ENCODE measurements at regions not wholly inside any gene's neighbourhood (a gene's known extent, or its start where the extent isn't known, plus 50 kb on each side); places are given as distances from the start of the nearest gene placed in this dataset.

GRCh38 chr13:106734198-106734597 lies 166.3 kb upstream of the ARGLU1 start:
- TF ChIP-seq EZH2 (IDR thresholded peaks at IDR 0.05; ENCODE audit: low read length, unreplicated experiment), result no peak
- no peak for TF ChIP-seq CTCF (conservative IDR thresholded peaks at IDR 0.05; ENCODE audit: low read depth, low read length)
- no peak for TF ChIP-seq EZH2phosphoT487 (IDR thresholded peaks at IDR 0.05; ENCODE audit: borderline replicate concordance, low read length)
- DNase-seq (no peak), ATAC-seq (no peak)
- H2AFZ ChIP-seq (ENCODE audit: low read length), result no peak overlapping the region
- no peaks in the 10 kb centered on the region for H3K4me1 ChIP-seq (ENCODE audit: insufficient read depth, low read length)
- H4K20me1 ChIP-seq (ENCODE audit: low read length), result no peaks in the 10 kb centered on the region
- ChIA-PET POLR2A (ENCODE audit: unreplicated experiment) (no interaction called here), CTCF (no interaction called here)
- intact Hi-C loops (cut with micrococcal nuclease), result no loop called here
- H3K9me3 ChIP-seq (ENCODE audit: low read length), result no peaks in the 10 kb centered on the region
- no peak overlapping the region for H3K4me3 ChIP-seq (ENCODE audit: low read length)
- no peak overlapping the region for H3K27ac ChIP-seq (ENCODE audit: low read length)
- H3K27me3 ChIP-seq (ENCODE audit: low read length), result peaks cover 41% of the 10 kb centered on the region
- no peaks in the 10 kb centered on the region for H3K36me3 ChIP-seq (ENCODE audit: low read depth, low read length)
- H3K9me2 ChIP-seq (replicated peaks; ENCODE audit: low read length), result no peaks in the 10 kb centered on the region
- no TSS peak for BruUV-seq (replicated peaks)
- H3K9ac ChIP-seq (ENCODE audit: low read length), result no peak overlapping the region
- no peaks in the 10 kb centered on the region for H3K79me2 ChIP-seq (ENCODE audit: low read length)
- no peak overlapping the region for H3K4me2 ChIP-seq (ENCODE audit: low read length)
- no peaks in the 10 kb centered on the region for H3F3A ChIP-seq (ENCODE audit: low read length, unreplicated experiment)

GRCh38 chr13:106723036-106723435 lies 155.1 kb upstream of the ARGLU1 start:
- Histone ChIP-seq H3K9me2 (replicated peaks; ENCODE audit: low read length) (no peaks in the 10 kb centered on the region), H2AFZ (ENCODE audit: low read length) (no peak overlapping the region), H3K4me1 (ENCODE audit: insufficient read depth, low read length) (no peaks in the 10 kb centered on the region), H3K9me3 (ENCODE audit: low read length) (no peaks in the 10 kb centered on the region), H4K20me1 (ENCODE audit: low read length) (no peaks in the 10 kb centered on the region), H3K4me3 (ENCODE audit: low read length) (no peak overlapping the region), H3K27ac (ENCODE audit: low read length) (no peak overlapping the region), H3K9ac (ENCODE audit: low read length) (no peak overlapping the region), H3K27me3 (ENCODE audit: low read length) (peaks cover 28% of the 10 kb centered on the region), H3K79me2 (ENCODE audit: low read length) (no peaks in the 10 kb centered on the region), H3K4me2 (ENCODE audit: low read length) (no peak overlapping the region), H3K36me3 (ENCODE audit: low read depth, low read length) (no peaks in the 10 kb centered on the region), H3F3A (ENCODE audit: low read length, unreplicated experiment) (no peaks in the 10 kb centered on the region)
- no TSS peak for BruUV-seq (replicated peaks)
- no peak for TF ChIP-seq EZH2phosphoT487 (IDR thresholded peaks at IDR 0.05; ENCODE audit: borderline replicate concordance, low read length)
- TF ChIP-seq EZH2 (IDR thresholded peaks at IDR 0.05; ENCODE audit: low read length, unreplicated experiment), result no peak
- TF ChIP-seq CTCF (conservative IDR thresholded peaks at IDR 0.05; ENCODE audit: low read depth, low read length), result no peak
- CTCF ChIA-PET, result no interaction called here
- intact Hi-C loops (cut with micrococcal nuclease), result no loop called here
- POLR2A ChIA-PET (ENCODE audit: unreplicated experiment), result no interaction called here
- ATAC-seq (no peak), DNase-seq (no peak)

GRCh38 chr13:106722620-106723019 lies 154.7 kb upstream of the ARGLU1 start:
- ChIA-PET CTCF (no interaction called here), POLR2A (ENCODE audit: unreplicated experiment) (no interaction called here)
- peaks cover 3% of the 10 kb centered on the region; the same call in 1 of the 2 replicates for H3K9me3 ChIP-seq (ENCODE audit: low read length)
- H3K4me2 ChIP-seq (ENCODE audit: low read length), result no peak overlapping the region
- no peaks in the 10 kb centered on the region for H3K4me1 ChIP-seq (ENCODE audit: insufficient read depth, low read length)
- peaks cover 25% of the 10 kb centered on the region for H3K27me3 ChIP-seq (ENCODE audit: low read length)
- H3K4me3 ChIP-seq (ENCODE audit: low read length), result no peak overlapping the region
- H3F3A ChIP-seq (ENCODE audit: low read length, unreplicated experiment), result no peaks in the 10 kb centered on the region
- no peaks in the 10 kb centered on the region for H4K20me1 ChIP-seq (ENCODE audit: low read length)
- DNase-seq (no peak), ATAC-seq (no peak)
- no peak for TF ChIP-seq EZH2 (IDR thresholded peaks at IDR 0.05; ENCODE audit: low read length, unreplicated experiment)
- no peak for TF ChIP-seq EZH2phosphoT487 (IDR thresholded peaks at IDR 0.05; ENCODE audit: borderline replicate concordance, low read length)
- no peak for TF ChIP-seq CTCF (conservative IDR thresholded peaks at IDR 0.05; ENCODE audit: low read depth, low read length)
- no peak overlapping the region for H2AFZ ChIP-seq (ENCODE audit: low read length)
- H3K9me2 ChIP-seq (replicated peaks; ENCODE audit: low read length), result no peaks in the 10 kb centered on the region
- intact Hi-C loops (cut with micrococcal nuclease), result no loop called here
- H3K27ac ChIP-seq (ENCODE audit: low read length), result no peak overlapping the region
- H3K79me2 ChIP-seq (ENCODE audit: low read length), result no peaks in the 10 kb centered on the region
- no TSS peak for BruUV-seq (replicated peaks)
- no peak overlapping the region for H3K9ac ChIP-seq (ENCODE audit: low read length)
- no peaks in the 10 kb centered on the region for H3K36me3 ChIP-seq (ENCODE audit: low read depth, low read length)

All from PC-3 (cell line).